ENCODE measurements at regions not wholly inside any gene's neighbourhood (a gene's known extent, or its start where the extent isn't known, plus 50 kb on each side); places are given as distances from the start of the nearest gene placed in this dataset.

DNA sequence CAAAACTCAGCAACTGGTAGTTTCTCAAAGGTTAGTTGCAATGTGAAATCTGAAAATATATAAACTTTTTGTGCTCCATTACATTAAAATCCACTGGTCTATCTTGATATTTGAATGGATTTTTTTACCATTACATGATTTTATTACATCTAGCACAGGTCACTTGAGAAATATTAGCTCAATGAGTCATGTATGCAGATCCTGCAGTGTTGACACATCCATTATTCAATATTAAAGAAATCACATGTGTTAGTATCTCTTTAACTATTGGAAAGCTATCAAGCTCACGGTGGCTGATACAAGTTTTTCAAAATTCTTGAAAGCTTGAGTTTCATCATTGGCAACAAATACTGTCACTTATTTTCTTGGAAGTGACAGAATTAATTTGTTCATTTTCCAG, 373.9 kb upstream of the TSHZ3 start:
- WGBS (ENCODE audit: insufficient coverage, insufficient read length): no CpG with 5 or more reads among the region's 1 CpG
- DNase-seq (ENCODE audit: low read depth, low spot score): no peak
- H3K27me3 ChIP-seq (ENCODE audit: control insufficient read depth, insufficient read depth, low read length): no peaks in the 10 kb centered on the region
- H3K4me1 ChIP-seq (ENCODE audit: control insufficient read depth, insufficient read depth, low read length): peaks cover 1% of the 10 kb centered on the region
- H3K27ac ChIP-seq (ENCODE audit: low read length): no peak overlapping the region
- H3K36me3 ChIP-seq (ENCODE audit: control insufficient read depth, insufficient read depth, low read length): no peaks in the 10 kb centered on the region
- no peaks in the 10 kb centered on the region for H3K9me3 ChIP-seq (ENCODE audit: control insufficient read depth, insufficient read depth, low read length)
- H3K4me3 ChIP-seq (ENCODE audit: low read length): no peak overlapping the region

- Histone ChIP-seq H3K9me3 (ENCODE audit: control insufficient read depth, insufficient read depth, low read length) (no peaks in the 10 kb centered on the region), H3K36me3 (ENCODE audit: control insufficient read depth, insufficient read depth, low read length) (no peaks in the 10 kb centered on the region), H3K4me1 (ENCODE audit: control insufficient read depth, insufficient read depth, low read length) (peaks cover 1% of the 10 kb centered on the region), H3K4me3 (ENCODE audit: low read length) (no peak overlapping the region), H3K27me3 (ENCODE audit: control insufficient read depth, insufficient read depth, low read length) (no peaks in the 10 kb centered on the region), H3K27ac (ENCODE audit: low read length) (no peak overlapping the region)
- DNase-seq (ENCODE audit: low read depth, low spot score): no peak
- no CpG with 5 or more reads among the region's 3 CpGs for WGBS (ENCODE audit: insufficient coverage, insufficient read length)
Observed at GRCh38 chr19:31725051-31725450, 375.8 kb upstream of the TSHZ3 start.

GRCh38 chr19:31727536-31727935, 378.3 kb upstream of the TSHZ3 start:
- no peaks in the 10 kb centered on the region for H3K9me3 ChIP-seq (ENCODE audit: control insufficient read depth, insufficient read depth, low read length)
- no peaks in the 10 kb centered on the region for H3K27me3 ChIP-seq (ENCODE audit: control insufficient read depth, insufficient read depth, low read length)
- H3K4me1 ChIP-seq (ENCODE audit: control insufficient read depth, insufficient read depth, low read length): peaks cover 1% of the 10 kb centered on the region
- whole genome bisulfite sequencing (ENCODE audit: insufficient coverage, insufficient read length): no CpG with 5 or more reads among the region's 10 CpGs
- DNase-seq (ENCODE audit: low read depth, low spot score): no peak
- no peak overlapping the region for H3K4me3 ChIP-seq (ENCODE audit: low read length)
- no peaks in the 10 kb centered on the region for H3K36me3 ChIP-seq (ENCODE audit: control insufficient read depth, insufficient read depth, low read length)
- H3K27ac ChIP-seq (ENCODE audit: low read length): no peak overlapping the region

- no peak overlapping the region for H3K4me3 ChIP-seq (ENCODE audit: low read length)
- H3K27ac ChIP-seq (ENCODE audit: low read length): no peak overlapping the region
- H3K4me1 ChIP-seq (ENCODE audit: control insufficient read depth, insufficient read depth, low read length): peaks cover 1% of the 10 kb centered on the region
- H3K36me3 ChIP-seq (ENCODE audit: control insufficient read depth, insufficient read depth, low read length): no peaks in the 10 kb centered on the region
- H3K9me3 ChIP-seq (ENCODE audit: control insufficient read depth, insufficient read depth, low read length): no peaks in the 10 kb centered on the region
- DNase-seq (ENCODE audit: low read depth, low spot score): no peak
- no peaks in the 10 kb centered on the region for H3K27me3 ChIP-seq (ENCODE audit: control insufficient read depth, insufficient read depth, low read length)
- no CpG with 5 or more reads among the region's 2 CpGs for WGBS (ENCODE audit: insufficient coverage, insufficient read length)
Observed at GRCh38 chr19:31730270-31730669, 381.0 kb upstream of the TSHZ3 start.

DNA sequence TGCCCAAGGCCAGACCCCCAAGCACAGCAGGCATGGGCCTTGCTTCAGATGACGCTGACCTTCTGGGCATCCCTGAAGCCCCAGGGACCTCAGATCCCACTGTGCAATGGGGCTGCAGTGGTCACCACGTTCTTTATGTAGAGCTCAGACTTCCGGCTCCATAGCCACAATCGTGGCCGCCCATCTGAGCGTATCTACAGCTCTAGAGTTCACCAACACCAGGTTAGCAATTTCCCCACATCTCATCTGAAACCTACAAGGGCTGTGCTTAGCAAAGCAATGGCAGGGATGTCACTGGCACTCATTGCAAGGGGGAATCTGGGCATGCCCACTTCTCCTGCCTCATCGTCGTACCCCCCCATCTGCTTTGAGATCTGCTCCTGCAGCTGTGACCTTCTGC, 384.4 kb upstream of the TSHZ3 start:
- Histone ChIP-seq H3K4me1 (ENCODE audit: control insufficient read depth, insufficient read depth, low read length) (no peaks in the 10 kb centered on the region), H3K27ac (ENCODE audit: low read length) (no peak overlapping the region), H3K9me3 (ENCODE audit: control insufficient read depth, insufficient read depth, low read length) (no peaks in the 10 kb centered on the region), H3K4me3 (ENCODE audit: low read length) (no peak overlapping the region), H3K36me3 (ENCODE audit: control insufficient read depth, insufficient read depth, low read length) (no peaks in the 10 kb centered on the region), H3K27me3 (ENCODE audit: control insufficient read depth, insufficient read depth, low read length) (no peaks in the 10 kb centered on the region)
- no CpG with 5 or more reads among the region's 8 CpGs for WGBS (ENCODE audit: insufficient coverage, insufficient read length)
- DNase-seq (ENCODE audit: low read depth, low spot score): no peak

DNA sequence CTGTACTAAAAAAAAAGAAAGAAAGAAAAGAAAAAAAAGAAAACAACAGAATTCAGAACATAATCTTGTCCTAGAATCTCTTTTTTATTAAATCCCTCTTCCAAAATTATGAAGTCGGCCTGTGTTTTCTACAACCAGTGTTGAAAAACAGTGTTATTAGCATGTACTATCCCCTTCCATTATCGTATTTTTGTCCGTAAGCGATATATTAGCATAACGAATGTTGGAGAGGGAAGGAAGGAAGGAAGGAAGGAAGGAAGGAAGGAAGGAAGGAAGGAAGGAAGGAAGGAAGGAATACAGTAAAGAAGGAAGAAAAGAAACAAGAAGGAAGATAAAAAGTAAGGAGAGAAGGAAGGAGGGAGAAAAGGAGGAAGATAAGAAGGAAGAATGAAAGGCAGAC, 393.0 kb upstream of the TSHZ3 start:
- no peak for DNase-seq (ENCODE audit: low read depth, low spot score)
- Histone ChIP-seq H3K9me3 (ENCODE audit: control insufficient read depth, insufficient read depth, low read length) (no peaks in the 10 kb centered on the region), H3K36me3 (ENCODE audit: control insufficient read depth, insufficient read depth, low read length) (no peaks in the 10 kb centered on the region), H3K27me3 (ENCODE audit: control insufficient read depth, insufficient read depth, low read length) (no peaks in the 10 kb centered on the region), H3K4me3 (ENCODE audit: low read length) (no peak overlapping the region), H3K4me1 (ENCODE audit: control insufficient read depth, insufficient read depth, low read length) (no peaks in the 10 kb centered on the region), H3K27ac (ENCODE audit: low read length) (no peak overlapping the region)
- WGBS (ENCODE audit: insufficient coverage, insufficient read length): 100% methylated on average over 3 of the region's 5 CpGs

DNA sequence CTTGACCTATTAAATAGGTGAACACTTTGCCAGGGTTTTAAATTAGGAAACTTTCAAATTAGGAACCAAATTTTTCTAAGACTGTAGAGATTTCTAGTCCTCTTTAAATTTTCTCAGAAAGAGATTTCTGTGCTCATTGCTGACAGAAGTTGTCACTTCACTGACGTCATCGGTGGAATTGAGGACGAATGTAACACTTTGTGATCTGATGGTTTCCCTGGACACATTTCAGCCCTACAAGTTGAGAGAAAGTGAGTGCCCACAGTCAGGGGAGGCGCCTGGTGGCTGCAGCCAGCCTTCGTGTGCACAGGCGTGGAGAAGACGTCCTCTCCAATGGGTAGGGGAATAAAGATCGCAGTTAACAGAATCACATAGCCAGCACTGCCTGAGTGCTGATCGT, 396.5 kb upstream of the TSHZ3 start:
- H3K27ac ChIP-seq (ENCODE audit: low read length): no peak overlapping the region
- no peak for DNase-seq (ENCODE audit: low read depth, low spot score)
- H3K4me1 ChIP-seq (ENCODE audit: control insufficient read depth, insufficient read depth, low read length): no peaks in the 10 kb centered on the region
- H3K4me3 ChIP-seq (ENCODE audit: low read length): no peak overlapping the region
- H3K27me3 ChIP-seq (ENCODE audit: control insufficient read depth, insufficient read depth, low read length): no peaks in the 10 kb centered on the region
- H3K9me3 ChIP-seq (ENCODE audit: control insufficient read depth, insufficient read depth, low read length): no peaks in the 10 kb centered on the region
- no CpG with 5 or more reads among the region's 9 CpGs for WGBS (ENCODE audit: insufficient coverage, insufficient read length)
- no peaks in the 10 kb centered on the region for H3K36me3 ChIP-seq (ENCODE audit: control insufficient read depth, insufficient read depth, low read length)

DNA sequence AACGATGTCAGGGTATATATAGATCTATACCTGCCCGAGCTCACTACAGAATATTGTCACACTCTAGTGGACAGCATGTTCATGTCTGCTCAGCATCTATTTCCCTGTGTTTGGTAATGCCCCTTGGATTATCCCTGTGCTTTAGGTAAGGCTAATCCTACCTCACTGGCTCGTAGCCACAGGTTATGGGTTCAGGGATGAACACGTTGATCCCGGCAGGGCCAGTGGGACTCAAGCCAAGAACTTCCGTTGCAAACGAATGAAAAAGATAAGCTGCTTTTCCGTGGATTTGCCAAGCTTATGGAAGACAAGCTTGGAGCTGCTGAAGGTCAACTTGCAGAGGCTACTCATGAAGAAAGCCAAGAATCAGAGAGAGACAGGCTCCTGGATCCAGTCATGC, 400.0 kb upstream of the TSHZ3 start:
- WGBS (ENCODE audit: insufficient coverage, insufficient read length): no CpG with 5 or more reads among the region's 8 CpGs
- no peak overlapping the region for H3K27ac ChIP-seq (ENCODE audit: low read length)
- H3K4me1 ChIP-seq (ENCODE audit: control insufficient read depth, insufficient read depth, low read length): no peaks in the 10 kb centered on the region
- no peak for DNase-seq (ENCODE audit: low read depth, low spot score)
- no peaks in the 10 kb centered on the region for H3K9me3 ChIP-seq (ENCODE audit: control insufficient read depth, insufficient read depth, low read length)
- no peaks in the 10 kb centered on the region for H3K36me3 ChIP-seq (ENCODE audit: control insufficient read depth, insufficient read depth, low read length)
- no peak overlapping the region for H3K4me3 ChIP-seq (ENCODE audit: low read length)
- no peaks in the 10 kb centered on the region for H3K27me3 ChIP-seq (ENCODE audit: control insufficient read depth, insufficient read depth, low read length)

DNA sequence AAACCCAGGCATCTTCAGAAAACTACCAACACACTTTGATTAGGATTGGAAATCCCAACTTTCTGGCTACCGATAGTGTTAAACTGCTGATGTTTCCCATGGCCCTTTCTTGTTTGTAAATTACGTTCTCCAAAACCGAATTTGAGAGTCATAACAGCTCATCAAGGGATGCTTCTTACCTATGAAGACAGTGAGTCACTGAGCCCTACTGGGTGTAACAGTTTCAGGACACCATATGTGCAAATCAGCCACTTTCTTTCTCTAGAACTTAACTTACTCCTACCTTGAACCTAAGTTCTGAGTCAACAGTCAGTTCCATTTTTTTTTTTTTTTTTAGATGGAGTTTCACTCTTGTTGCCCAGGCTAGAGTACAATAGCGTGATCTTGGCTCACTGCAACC, 410.1 kb upstream of the TSHZ3 start:
- peaks cover 3% of the 10 kb centered on the region; the same call in 1 of the 2 replicates for H3K4me1 ChIP-seq (ENCODE audit: control insufficient read depth, insufficient read depth, low read length)
- H3K9me3 ChIP-seq (ENCODE audit: control insufficient read depth, insufficient read depth, low read length): no peaks in the 10 kb centered on the region
- no CpG with 5 or more reads among the region's 4 CpGs for WGBS (ENCODE audit: insufficient coverage, insufficient read length)
- no peak overlapping the region for H3K4me3 ChIP-seq (ENCODE audit: low read length)
- no peak overlapping the region for H3K27ac ChIP-seq (ENCODE audit: low read length)
- no peak for DNase-seq (ENCODE audit: low read depth, low spot score)
- H3K36me3 ChIP-seq (ENCODE audit: control insufficient read depth, insufficient read depth, low read length): no peaks in the 10 kb centered on the region
- no peaks in the 10 kb centered on the region for H3K27me3 ChIP-seq (ENCODE audit: control insufficient read depth, insufficient read depth, low read length)

DNA sequence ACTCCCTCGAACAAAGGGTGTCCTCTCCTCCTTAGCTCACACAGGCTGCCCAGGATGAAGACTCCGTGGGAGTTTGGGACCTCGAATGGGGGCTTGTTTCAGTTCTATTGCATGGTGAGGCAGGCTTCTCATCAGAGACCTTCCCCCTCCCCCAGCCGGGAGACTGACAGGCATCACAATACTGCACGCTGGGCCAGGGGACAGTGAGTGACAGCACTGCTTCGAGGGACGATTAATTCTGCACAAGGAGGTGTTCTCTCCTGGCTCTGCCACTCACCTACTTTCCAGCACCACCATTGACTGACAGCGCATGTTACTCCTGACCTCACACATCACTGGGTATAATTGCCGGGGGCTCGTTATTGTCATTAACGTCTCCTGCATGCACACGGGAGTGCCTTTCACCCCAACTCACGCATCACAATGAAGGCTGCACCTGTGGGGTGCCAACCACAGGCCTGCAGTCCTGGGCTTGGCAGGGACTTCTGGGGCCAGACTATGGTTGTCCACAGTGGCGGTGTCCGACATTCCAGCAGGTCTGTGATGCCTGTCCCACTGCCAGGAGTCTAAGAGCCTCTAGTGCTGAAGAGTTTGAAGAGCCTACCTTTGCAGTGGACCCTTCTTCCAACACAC, 412.2 kb upstream of the TSHZ3 start:
- Histone ChIP-seq H3K4me1 (ENCODE audit: control insufficient read depth, insufficient read depth, low read length) (peaks cover 3% of the 10 kb centered on the region; the same call in 1 of the 2 replicates), H3K9me3 (ENCODE audit: control insufficient read depth, insufficient read depth, low read length) (no peaks in the 10 kb centered on the region), H3K4me3 (ENCODE audit: low read length) (no peak overlapping the region), H3K27ac (ENCODE audit: low read length) (no peak overlapping the region), H3K27me3 (ENCODE audit: control insufficient read depth, insufficient read depth, low read length) (no peaks in the 10 kb centered on the region), H3K36me3 (ENCODE audit: control insufficient read depth, insufficient read depth, low read length) (no peaks in the 10 kb centered on the region)
- DNase-seq (ENCODE audit: low read depth, low spot score): no peak
- WGBS (ENCODE audit: insufficient coverage, insufficient read length): no CpG with 5 or more reads among the region's 15 CpGs

DNA sequence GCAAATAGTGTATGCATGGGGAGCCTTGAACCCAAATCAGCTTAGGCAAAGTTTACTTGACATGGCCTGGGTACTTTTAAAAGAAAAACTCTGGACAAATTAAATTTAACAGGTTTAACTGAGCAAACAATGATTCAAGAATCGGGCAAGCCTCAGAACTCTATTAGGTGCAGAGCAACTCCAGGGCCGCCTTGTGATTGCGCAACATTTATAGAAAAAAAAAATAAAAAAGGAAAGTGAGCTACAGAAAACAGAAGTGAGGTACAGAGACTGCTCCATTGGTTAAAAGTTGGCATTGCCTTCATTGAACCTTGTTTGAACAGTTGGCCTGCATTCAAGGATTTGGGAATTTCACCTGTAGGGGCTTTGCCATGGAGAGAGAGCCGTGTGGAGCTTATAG, 421.0 kb upstream of the TSHZ3 start:
- Histone ChIP-seq H3K4me1 (ENCODE audit: control insufficient read depth, insufficient read depth, low read length) (peaks cover 2% of the 10 kb centered on the region; the same call in 1 of the 2 replicates), H3K27ac (ENCODE audit: low read length) (no peak overlapping the region), H3K27me3 (ENCODE audit: control insufficient read depth, insufficient read depth, low read length) (no peaks in the 10 kb centered on the region), H3K36me3 (ENCODE audit: control insufficient read depth, insufficient read depth, low read length) (no peaks in the 10 kb centered on the region), H3K9me3 (ENCODE audit: control insufficient read depth, insufficient read depth, low read length) (no peaks in the 10 kb centered on the region), H3K4me3 (ENCODE audit: low read length) (no peak overlapping the region)
- DNase-seq (ENCODE audit: low read depth, low spot score): no peak
- no CpG with 5 or more reads among the region's 4 CpGs for WGBS (ENCODE audit: insufficient coverage, insufficient read length)

Measured in iPS DF 6.9 (cell line).